Type B pancreatic cell (in vitro differentiated cells): ENCODE measurements at regions not wholly inside any gene's neighbourhood (a gene's known extent, or its start where the extent isn't known, plus 50 kb on each side); places are given as distances from the start of the nearest gene placed in this dataset.

Experiments used
- DNase-seq: peaks from one replicate; pipeline ENCODE4 v3.0.0; 2021; ENCODE audit warnings: mixed read lengths; ENCODE audit not compliant: unreplicated experiment; ENCODE audit errors: extremely low spot score
- H3K27ac Mint-ChIP-seq: 2 replicates; pipeline ENCODE4 v1.8.0; 2021; ENCODE audit warnings: mild to moderate bottlenecking, mixed read lengths
- H3K27me3 Mint-ChIP-seq: 2 replicates; pipeline ENCODE4 v1.8.0; 2021; ENCODE audit warnings: mixed read lengths
- H3K36me3 Mint-ChIP-seq: 2 replicates; pipeline ENCODE4 v1.8.0; 2021; ENCODE audit warnings: mixed read lengths
- H3K4me1 Mint-ChIP-seq: one replicate; pipeline ENCODE4 v1.8.0; 2021; ENCODE audit warnings: mixed read lengths; ENCODE audit not compliant: unreplicated experiment
- H3K4me3 Mint-ChIP-seq: 2 replicates; pipeline ENCODE4 v1.8.0; 2021; ENCODE audit warnings: mild to moderate bottlenecking, mixed read lengths
- H3K9me3 Mint-ChIP-seq: 2 replicates; pipeline ENCODE4 v1.8.0; 2021; ENCODE audit warnings: mixed read lengths
- CTCF ChIP-seq: fragments of 200-600 bp; sonication (generic); conservative IDR thresholded peaks from 2 replicates; pipeline ENCODE4 v1.5.0; 2021; ENCODE audit warnings: antibody characterized with exemption, mild to moderate bottlenecking

GRCh38 chr11:45078236-45079074 lies 68.0 kb upstream of the PRDM11 start:
- TF ChIP-seq CTCF: no peak
- H3K9me3 Mint-ChIP-seq: no peaks in the 10 kb centered on the region
- H3K4me1 Mint-ChIP-seq: peaks cover 16% of the 10 kb centered on the region
- no peak overlapping the region for H3K4me3 Mint-ChIP-seq
- peaks cover 22% of the 10 kb centered on the region for H3K27me3 Mint-ChIP-seq
- no peak for DNase-seq
- peak overlapping the region; percentile 35 for H3K27ac Mint-ChIP-seq
- no peaks in the 10 kb centered on the region for H3K36me3 Mint-ChIP-seq

- Mint-ChIP-seq H3K4me1 (peaks cover 14% of the 10 kb centered on the region), H3K27ac (no peak overlapping the region), H3K36me3 (no peaks in the 10 kb centered on the region), H3K4me3 (no peak overlapping the region), H3K27me3 (peaks cover 27% of the 10 kb centered on the region), H3K9me3 (no peaks in the 10 kb centered on the region)
- no peak for TF ChIP-seq CTCF
- no peak for DNase-seq
These were observed 67.4 kb upstream of the PRDM11 start for GRCh38 chr11:45079075-45079444.

- DNase-seq: no peak
- TF ChIP-seq CTCF: no peak
- Mint-ChIP-seq H3K27me3 (peaks cover 28% of the 10 kb centered on the region), H3K4me1 (peaks cover 14% of the 10 kb centered on the region), H3K9me3 (no peaks in the 10 kb centered on the region), H3K36me3 (no peaks in the 10 kb centered on the region), H3K27ac (no peak overlapping the region), H3K4me3 (no peak overlapping the region)
These were observed 66.9 kb upstream of the PRDM11 start for GRCh38 chr11:45079567-45079942.

DNA sequence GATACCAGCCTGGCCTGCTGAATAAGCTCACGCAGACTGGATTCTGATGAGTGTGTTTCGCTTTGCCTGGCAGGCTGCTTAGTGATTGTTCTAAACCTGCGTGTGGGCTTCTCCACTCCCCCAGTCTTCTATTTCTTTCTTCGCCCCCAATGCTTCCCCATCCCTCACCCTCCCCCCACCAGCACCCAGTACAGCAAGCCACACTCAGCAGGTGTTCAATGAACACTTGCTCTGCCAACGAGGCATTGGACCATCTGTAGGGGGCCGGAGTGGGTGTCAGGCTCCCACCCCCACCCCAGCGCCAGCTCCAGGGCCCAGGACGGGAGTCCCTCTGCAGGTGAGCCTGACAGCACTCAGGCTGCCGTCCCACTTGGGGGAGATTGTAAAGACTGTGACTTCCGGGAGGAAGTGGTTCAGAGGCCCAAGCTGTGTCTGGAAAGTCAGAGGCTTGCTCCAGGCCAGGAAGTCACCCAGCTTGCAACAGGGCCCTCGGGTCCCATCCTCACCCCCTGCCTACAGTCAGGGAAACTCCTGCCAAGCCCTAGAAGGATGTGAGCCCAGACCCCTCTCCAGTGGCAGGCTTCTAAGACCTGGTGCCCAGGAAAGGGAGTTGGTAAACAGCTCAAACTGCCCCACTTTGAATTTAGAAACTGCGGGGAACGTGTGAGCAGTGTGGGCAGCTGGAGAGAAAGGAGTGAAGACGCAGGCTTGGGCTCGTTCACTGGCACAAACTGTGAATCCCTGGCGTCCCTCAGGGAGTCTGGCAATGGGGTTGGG lies 66.3 kb upstream of the PRDM11 start:
- TF ChIP-seq CTCF: no peak
- Mint-ChIP-seq H3K27ac (no peak overlapping the region), H3K36me3 (no peaks in the 10 kb centered on the region), H3K9me3 (no peaks in the 10 kb centered on the region), H3K4me1 (peaks cover 14% of the 10 kb centered on the region), H3K4me3 (no peak overlapping the region), H3K27me3 (peaks cover 28% of the 10 kb centered on the region)
- no peak for DNase-seq

DNA sequence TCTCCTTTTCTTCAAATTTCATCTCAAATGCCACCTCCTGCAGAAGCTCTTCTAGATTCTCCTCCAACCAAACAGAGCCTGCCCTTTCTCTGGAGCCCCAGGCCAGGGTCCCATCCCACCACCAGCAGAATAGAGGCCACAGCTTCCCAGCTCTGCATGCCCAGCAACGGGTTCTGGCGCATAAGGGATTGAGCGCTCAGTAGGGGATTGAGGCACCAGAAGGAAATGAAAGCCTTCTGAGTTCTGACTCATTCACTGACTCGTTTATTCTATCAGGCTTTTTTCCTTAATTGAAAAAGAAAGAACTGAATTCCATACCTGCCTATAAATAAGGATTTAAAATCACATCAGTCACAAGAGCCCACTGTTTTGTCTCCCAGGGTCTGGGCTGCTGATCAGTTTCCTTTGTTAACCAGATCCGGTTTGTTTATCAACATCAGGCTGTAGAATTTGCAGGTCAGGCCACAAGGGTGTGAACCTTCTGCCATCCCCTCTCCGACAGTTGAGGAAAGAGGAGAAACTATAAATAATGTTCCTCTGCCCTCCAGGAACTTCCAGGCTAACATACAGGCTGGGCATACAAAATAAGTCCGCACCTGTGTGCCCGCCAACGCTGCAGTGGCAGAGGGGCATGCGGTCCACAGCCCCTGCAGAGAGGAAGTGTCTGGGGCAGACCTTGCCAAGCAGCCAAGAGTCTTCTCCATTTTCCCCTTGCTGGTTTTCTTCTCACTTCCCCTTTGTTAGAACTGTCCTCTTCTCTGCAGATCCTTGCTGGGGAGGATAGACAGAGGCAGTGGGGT lies 63.5 kb upstream of the PRDM11 start:
- peaks cover 21% of the 10 kb centered on the region for H3K27me3 Mint-ChIP-seq
- H3K4me1 Mint-ChIP-seq: peaks cover 26% of the 10 kb centered on the region
- no peaks in the 10 kb centered on the region for H3K9me3 Mint-ChIP-seq
- H3K36me3 Mint-ChIP-seq: no peaks in the 10 kb centered on the region
- no peak for TF ChIP-seq CTCF
- no peak for DNase-seq
- H3K4me3 Mint-ChIP-seq: no peak overlapping the region
- no peak overlapping the region for H3K27ac Mint-ChIP-seq
